Islet of Langerhans (tissue), 1 donor: ENCODE measurements at regions not wholly inside any gene's neighbourhood (a gene's known extent, or its start where the extent isn't known, plus 50 kb on each side); places are given as distances from the start of the nearest gene placed in this dataset.
"Not testable (repeated sequence)": the region's sequence is repeated elsewhere in the genome, so short reads cannot be mapped to it uniquely, and the experiment has no call there.

Source experiments
- FAIRE-seq: peaks from one replicate; lab custom pipeline; 2011; peaks lifted over from hg19 to GRCh38; lab: Jason Lieb, UNC

DNA sequence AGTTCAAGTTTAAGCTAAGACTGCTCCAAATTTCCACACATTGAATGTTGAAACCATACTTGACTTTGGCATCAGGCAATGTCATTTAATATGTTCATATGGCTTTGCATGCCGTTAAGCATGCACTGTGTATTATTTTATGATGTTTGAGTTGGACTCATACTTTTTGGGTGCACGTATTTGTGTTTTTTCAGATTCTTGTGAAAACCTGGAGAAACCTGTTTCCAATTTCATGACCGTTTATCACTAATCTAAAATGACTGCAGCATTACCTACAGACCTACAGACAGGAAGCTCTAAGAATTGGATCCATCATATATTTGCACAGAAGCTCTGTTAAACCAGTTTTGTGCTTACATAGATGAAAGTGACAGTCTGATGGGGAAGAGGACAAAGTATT, 1093.0 kb upstream of the INTU start:
- FAIRE-seq = no peak

DNA sequence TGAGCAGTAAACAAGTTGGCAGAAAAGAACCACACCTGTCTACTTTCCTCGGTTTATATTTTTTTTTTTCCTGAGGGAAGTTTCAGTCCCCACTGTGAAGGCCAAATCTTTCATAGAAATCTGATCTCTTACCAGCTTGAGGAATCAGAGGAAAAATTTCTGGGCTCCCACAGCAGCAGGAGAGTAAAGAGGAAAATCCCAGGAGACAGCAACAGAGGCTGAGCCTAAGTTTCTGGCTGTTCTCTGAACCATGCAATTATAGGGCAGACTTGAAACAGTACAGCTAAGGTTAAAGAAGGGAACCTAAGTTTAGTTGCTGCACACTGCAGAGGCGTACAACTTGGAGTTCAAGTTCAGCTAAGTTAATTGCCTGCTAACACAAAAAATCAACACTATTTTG, 1090.9 kb upstream of the INTU start:
- no peak for FAIRE-seq

DNA sequence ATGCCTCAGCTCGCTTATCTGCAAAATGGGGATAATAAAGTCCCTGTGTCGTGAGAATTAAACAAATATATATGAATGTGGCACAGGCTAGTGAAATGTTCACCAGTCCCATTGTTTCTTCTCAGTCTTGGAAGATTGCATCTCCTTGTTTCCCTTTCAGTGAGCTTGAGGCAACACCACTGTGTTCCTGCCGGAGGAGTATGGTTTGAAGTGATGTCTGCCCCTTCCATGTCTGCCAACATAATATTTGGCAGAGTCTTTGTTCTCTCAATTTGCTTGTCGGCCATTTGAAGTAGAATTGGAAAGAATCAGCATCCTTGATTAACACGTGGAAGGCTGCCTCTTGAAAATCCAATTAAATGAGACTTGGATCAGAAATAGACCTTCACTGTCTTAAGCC, 1088.5 kb upstream of the INTU start:
- FAIRE-seq = no peak

DNA sequence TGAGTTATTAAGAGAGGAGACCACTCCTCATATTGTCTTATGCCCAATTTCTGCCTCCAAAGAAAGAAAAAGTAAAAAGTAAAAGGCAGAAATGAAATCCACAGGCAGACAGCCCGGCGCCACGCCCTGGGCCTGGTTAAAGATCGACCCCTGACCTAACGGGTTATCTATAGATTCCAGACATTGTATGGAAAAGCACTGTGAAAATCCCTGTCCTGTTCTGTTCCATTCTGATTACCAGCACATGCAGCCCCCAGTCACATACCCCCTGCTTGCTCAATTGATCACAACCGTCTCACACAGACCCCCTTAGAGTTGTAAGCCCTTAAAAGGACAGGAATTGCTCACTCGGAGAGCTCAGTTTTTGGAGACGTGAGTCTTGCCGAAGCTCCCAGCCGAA, 1086.6 kb upstream of the INTU start:
- not testable (repeated sequence) for FAIRE-seq

DNA sequence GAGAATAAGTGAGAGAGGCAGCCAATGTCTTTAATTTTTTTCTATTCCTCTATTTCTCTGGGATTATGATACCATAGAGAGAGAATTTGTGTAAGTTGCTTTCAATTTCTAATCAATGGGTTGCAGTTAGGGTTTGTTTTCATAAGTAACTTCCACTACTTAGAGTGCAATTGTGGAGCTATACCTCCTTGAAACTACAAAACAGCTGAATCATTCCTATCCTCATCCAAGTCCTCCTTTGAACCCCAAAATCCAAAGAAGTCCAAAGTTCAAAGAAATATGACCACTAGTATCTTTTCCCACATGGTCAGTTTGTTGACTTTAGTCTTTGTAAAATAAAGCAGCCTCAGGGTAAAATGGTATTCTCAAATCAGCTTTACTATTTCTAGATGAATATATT, 1085.4 kb upstream of the INTU start:
- no peak for FAIRE-seq

DNA sequence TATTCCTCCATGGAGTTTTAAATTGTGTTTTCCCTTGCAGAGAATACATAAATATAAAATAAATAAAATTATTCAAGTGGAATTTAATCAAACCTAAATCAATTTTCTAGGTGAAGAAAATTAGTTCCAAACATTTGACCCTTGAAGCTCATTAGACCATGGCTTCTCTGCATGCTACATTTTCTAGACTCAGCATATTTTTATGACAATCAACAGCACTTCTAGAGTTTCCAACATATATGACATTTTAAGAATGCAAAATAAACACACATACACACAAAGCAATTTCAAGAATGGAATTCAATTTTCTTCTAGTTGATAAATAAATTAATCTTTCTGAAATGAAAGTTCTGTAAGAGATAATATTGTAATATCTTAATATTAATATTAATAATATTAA, 1083.9 kb upstream of the INTU start:
- no peak for FAIRE-seq

DNA sequence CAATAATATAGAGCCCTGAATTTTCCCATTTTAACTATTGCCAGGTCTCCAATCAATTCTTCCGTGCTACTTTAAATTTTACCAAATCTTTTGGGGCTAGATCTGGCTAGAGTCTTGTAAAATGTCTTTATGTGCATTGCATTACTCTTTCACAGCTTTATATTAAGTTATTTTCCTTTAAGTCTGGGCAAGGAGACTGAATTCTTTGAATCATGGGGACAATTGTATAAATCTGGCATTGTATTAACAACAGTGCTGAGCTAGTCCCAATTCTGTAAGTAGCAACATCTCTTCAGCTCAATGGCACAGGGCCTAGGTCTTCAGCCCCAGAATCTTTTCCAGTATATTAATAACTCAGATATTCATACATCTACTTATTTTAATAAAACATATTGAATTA, 1080.4 kb upstream of the INTU start:
- FAIRE-seq = no peak

DNA sequence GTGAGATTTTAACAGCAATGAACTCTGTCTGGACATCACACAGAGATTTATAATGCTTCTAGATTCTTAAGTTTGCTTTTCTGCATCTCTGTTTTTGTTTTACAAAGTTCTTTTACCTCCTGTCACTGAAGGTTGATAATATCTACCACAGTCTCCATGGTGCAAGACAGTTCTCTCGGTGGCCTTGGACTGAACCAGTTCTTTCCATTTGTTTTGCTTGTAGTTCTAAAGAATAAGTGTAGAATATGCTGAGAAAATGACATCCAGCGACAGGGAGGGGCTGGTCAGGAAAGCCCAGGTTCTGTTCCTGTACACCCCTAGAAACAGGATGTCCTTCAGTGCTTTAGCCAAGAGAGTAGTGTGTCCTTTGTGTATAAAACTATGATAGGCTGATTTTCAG, 1079.5 kb upstream of the INTU start:
- no peak for FAIRE-seq

DNA sequence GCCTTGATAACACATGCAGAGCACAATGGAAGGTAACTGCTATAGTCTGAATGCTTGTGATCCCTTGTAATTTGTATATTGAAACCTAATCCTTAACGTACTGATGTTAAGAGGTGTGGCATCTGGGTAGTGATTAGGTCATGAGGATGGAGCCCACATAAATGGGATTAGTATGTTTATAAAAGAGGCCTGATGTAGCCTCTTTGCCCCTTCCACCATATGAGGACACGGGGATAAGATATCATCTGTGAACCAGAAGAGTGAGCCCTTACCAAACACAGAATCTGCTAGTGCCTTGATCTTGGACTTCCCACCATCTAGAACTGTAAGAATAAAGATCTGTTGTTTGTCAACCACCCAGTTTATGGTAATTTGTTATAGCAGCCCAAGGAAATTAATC, 1074.2 kb upstream of the INTU start:
- FAIRE-seq = no peak

DNA sequence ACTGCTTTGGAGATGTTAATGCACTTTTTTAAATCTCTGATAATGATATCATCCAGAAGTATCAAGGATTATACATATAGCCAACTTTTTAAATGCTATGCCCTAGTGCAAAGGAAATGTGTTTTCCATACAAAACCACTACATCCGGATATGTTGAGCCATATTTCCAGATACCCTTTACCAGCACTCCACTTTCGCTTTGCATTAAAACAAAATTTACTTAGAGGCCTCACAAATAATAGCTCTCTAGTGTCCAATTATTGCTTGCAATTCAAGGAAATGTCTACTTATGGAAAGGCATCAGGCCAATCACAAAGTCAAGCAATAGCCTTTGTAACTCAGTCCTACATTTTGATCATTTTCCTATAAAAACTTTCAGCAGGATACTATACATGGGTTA, 1072.8 kb upstream of the INTU start:
- no peak for FAIRE-seq

DNA sequence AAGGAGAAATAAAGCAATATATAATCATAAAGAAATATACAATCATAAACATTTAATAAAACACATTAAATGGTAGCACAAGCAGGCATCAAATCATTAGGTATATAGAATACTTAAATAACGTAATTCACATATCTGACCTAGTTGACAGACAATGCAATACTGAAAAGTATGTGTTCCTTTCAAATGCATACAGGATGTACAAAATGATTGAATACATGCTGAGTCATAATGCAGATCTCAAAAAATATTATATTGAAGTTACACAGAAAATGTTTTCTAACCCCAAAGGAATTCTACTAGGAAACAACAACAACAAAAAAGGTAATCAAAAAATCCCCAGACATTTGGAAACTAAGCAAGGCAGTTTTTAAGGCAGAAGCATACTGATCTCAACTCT, 1072.0 kb upstream of the INTU start:
- FAIRE-seq = no peak

DNA sequence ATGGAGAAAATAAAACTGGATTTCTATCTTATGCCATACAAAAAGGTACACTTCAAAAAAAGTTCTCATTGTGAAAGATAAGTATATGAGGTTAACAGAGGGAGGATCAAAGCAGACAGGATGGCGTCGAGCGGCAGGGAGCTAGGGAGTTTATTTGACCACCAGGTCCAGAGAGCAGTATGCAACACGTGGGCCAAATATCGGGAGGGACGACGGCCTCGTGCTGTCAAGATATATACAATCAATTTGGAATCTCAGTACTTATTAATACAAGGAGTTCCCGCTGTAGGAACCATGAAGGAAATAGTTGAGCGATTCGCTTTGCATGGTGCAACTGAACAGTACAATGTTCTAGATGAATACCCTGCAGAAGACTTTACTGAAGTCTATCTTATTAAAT, 1069.4 kb upstream of the INTU start:
- no peak for FAIRE-seq

DNA sequence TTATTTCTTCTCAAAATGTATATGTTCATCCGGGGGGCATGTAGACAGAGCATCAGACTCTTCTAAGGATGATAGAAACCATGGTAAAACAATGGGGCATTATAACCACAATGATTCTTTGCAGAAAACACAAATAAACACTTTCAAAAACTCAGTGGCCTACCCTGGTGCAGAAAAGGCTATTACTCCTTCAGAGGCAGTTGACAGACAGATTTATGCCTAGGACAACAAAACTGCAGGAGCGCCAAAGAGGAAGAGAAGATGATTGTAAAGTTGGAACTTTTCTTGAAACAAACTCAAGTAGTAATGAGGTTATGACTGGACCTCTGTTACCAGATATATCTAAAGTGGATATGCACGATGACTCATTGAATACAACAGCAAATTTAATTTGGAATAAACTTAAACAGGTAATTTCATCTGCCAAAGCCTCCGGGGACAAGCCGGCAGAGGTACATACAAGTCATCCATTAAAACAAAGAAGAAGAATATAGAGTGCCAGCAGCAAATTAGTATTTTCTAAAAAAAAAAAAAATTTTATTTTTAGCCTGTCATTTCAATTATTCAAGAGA, 1068.4 kb upstream of the INTU start:
- no peak for FAIRE-seq

DNA sequence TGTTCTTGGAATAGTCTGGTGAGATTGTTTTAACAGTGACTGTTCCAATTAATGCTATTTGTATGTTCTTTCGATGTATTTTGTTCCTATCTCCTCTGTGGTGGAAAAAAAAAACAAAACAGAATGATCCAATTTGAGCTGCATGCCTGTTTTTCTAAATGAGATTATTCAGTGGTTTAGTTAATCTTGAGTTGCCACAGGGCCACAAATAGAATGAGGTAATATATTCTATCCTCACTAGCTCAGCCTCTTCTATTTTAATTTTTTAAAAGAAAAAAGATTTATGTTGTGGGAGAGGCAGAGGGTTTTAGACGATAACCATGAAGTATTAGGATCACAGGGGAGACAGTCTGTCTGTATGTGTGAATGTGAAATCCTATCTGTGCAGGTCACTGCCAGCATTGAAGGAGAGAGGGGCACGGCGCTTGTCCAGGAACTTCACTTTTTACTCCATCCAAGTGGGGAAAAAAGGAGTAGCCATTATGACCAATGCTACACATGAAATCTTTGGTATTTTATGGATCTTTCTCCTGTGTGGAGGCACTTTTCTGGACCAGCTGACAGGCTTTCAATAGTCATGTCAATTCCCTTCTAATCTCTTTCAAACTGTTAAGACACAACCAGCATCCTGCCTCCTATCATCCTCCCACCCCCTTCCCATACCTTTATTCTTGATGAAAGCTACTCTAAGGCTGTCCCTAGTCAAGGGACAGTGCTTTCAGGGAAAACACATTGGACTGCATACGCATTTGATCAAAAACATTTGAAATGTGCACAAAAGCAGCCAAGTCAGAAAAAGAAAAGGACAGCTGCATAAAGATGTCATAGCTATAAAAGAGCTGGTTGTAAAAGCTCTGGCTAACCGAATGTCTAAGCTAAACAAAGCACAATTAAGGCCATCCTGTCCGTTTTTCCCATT, 1063.8 kb upstream of the INTU start:
- FAIRE-seq = no peak

DNA sequence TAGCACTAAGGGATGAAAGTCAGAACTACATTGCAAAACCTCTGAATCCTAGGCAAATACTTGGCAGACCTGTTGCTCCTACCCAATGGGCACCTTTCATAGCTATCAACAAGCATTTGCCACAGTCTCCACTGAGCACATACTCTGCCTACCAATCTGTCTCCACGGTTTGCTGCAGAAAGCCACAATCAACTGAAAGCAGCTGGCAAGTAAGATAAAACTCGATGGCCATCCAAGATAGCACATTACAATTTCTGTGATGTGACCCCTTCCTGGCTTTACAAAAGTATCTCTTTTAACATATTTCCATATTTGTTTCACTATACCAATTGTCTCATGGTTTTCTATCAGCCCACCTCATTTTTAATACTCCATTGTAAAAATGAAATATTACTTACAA, 1060.5 kb upstream of the INTU start:
- no peak for FAIRE-seq

DNA sequence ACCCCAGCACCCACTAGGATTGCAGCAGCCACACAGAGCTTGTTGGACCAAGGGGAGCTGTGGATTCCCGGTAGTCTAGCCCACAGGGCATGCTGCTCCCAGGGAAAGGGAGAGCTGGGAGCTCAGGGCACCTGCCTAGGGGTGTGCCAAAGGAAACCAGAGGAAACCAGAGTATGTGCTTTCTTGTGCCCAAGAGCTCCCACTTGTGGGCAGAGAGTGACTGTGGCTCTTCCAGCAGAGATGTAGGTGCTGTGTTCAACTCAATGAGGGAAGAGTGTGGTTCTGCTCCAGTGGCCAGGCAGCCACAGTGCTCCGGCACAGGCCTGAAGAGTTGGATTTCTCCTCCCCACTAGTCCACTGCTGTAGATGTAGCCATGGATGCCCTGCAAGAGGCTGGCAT, 1050.0 kb upstream of the INTU start:
- FAIRE-seq = no peak

DNA sequence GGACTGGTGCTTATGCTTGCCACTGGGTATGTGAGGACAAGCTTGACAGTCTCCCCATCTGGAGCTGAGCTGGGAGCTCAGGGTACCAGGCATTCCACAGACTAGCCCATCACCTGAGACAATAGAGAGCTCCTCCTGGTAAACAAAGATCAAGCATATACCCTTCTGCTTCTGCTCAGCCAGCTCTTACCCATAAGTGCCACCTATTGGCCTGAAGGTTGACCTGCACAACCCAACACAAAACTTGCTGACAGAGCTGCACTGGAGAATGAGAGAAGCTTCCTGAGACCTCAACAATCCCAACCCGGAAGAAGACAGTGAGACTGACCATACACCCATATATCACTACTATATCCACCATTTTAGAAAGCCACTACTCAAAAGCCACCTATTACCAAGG, 1049.2 kb upstream of the INTU start:
- FAIRE-seq = no peak

DNA sequence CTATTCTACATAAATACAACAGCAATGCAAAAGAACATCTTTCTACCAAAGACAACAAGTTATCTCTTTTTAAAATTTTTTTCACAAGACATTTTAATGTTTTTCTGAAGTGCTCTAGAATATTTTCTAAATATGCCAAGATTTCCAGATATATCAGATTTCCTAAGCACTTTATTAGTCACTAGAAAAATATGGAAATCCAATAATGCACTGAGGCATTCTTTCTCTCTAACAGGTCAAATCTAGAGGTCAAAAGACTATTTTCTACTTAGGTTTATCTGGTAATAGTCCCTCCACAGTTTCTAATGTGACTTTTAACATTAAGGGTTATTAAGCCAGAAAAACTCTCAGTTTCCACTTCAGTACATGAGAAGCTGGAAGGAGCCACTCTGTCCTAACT, 1041.2 kb upstream of the INTU start:
- no peak for FAIRE-seq

DNA sequence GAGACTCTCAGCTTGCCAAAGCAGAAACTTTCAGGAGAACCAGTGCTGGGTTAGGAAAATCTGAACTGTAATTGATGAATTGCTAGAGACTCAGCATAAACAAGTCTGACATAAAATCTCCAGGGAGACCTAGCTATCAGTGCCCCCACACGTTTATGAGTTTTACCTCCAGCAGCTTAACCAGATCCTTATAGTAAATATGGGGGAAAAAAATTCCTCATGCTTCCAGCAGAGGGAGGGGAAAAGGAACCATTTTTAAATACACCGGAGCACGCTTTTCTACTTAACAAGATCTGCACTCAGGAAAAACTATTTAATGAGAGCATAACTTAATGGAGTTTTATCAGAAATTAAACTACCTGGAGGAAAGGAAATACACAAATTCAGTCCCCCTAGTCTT, 1040.7 kb upstream of the INTU start:
- peak; percentile 38 for FAIRE-seq

DNA sequence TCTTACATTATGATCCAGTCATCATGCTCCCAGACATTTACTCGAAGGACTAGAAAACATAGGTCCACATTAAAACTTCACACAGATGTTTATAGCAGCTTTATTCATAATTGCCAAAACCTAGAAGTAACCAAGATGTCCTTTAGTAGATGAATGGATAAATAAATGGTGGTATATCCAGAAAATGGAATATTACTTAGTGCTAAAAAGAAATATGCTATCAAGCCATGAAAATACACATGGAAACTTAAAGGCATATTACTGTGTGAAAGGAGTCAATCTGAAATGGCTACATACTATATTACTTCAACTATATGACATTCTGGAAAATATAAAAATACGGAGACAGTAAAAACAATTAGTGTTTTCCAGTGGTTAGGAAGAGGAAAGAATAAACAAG, 1039.1 kb upstream of the INTU start:
- FAIRE-seq = no peak

DNA sequence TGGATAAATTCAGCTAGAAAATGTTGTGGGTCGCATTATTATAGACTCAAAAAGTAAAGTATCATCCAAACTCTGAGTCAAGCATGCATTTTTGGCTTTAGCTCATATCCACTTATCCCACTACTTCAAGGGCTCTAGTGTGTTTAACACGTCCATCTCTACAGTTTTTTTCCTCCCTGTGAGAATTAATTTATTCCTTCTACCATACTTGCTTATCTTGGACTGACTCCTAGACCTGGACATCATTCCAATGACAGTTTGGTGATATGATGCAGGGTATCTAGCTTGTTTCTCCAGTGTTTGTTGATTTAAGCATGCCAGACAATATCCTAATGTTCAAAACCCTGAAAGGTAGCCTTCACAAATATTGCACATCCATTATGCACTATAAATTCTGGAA, 1037.1 kb upstream of the INTU start:
- FAIRE-seq = no peak

DNA sequence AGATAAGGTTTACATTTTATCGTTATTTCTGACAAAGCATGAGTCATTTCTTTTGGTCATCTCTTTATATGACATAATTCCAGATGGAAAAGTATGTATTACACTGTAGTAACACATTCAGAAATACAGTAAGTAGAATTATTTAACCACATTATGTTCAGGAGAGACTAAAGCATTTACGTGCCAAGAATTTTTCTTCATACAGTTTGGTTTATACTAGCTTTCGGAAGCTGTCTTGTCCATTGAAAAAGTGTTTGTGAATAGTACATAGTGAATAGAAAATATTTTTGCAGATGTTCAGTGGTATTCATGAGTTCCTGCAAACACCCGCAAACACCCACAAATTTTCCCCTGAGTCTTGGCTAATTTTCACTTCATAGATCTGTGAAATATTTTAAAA, 1033.0 kb upstream of the INTU start:
- FAIRE-seq = no peak

DNA sequence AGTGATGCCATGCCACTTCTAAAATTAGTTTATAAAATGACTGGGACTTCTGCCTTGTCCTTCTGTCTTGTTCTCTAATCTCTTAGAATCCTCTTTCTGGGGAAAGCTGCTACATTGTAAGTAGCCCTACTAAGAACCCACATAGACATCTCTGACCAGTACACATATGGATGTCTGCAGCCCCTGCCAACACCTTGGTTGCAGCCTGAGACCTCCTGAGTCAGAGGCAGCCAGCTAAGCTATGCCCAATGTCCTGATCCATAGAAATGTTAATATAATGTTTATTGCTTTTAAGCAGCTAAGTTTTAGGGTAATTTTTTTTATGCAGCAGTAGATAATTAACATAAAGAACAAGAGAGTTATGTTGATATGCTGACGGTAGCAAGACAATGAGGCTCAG, 1029.5 kb upstream of the INTU start:
- no peak for FAIRE-seq

DNA sequence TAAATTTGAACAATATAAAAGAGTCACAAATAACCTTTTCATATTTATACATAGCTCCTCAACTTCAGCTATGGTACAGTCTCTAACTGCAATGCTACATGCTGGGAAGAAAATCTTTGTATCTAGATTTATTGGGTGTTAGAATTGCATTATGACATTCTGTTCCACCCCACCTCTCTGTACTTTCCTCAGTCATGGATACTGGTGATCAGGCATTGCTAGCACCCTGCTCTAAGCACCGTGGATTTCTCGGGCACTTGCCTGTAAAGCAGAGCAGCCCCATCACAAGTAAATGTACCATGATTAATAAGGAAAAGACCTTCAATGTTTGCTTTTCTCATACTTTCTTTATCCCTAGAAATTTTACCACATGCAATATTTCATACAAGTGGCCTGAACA, 1028.9 kb upstream of the INTU start:
- no peak for FAIRE-seq
